Stomach (tissue), 8 donors: ENCODE measurements at regions not wholly inside any gene's neighbourhood (a gene's known extent, or its start where the extent isn't known, plus 50 kb on each side); places are given as distances from the start of the nearest gene placed in this dataset.

Experiments used
- DNase-seq, 2 donors: peaks; one replicate each; pipeline versions ENCODE4 v3.0.0 to v3.0.0-alpha.2; 2013 to 2019
- H3K27ac ChIP-seq, 5 donors: fragments of 200-600 bp in 4 of 5; sonication (generic) in 4 of 5; one replicate each; pipeline ENCODE4 v1.5.1; 2013 to 2019; ENCODE audit warnings: mild to moderate bottlenecking in 1 of 5, moderate library complexity in 1 of 5
- H3K27me3 ChIP-seq, 3 donors: fragments of 200-600 bp; sonication (generic); one replicate each; pipeline ENCODE4 v1.5.1; 2017 to 2019; ENCODE audit warnings: mixed run types in 1 of 3
- H3K36me3 ChIP-seq, 4 donors: fragments of 200-600 bp; sonication (generic); 1 replicate in 3 of 4; 2 replicates in 1 of 4; pipeline ENCODE4 v1.5.1; 2016 to 2019
- H3K4me1 ChIP-seq, 4 donors: fragments of 200-600 bp; sonication (generic); one replicate each; pipeline ENCODE4 v1.5.1; 2016 to 2019
- H3K4me3 ChIP-seq, 4 donors: fragments of 200-600 bp; sonication (generic) in 3 of 4; one replicate each; pipeline ENCODE4 v1.5.1; 2016 to 2019; ENCODE audit warnings: mild to moderate bottlenecking in 1 of 4
- H3K9me3 ChIP-seq, 4 donors: fragments of 200-600 bp; sonication (generic); one replicate each; pipeline ENCODE4 v1.5.1; 2016 to 2019
- CTCF ChIP-seq, 7 experiments: fragments of 450-650 bp in 4 of 7; fragments of 200-600 bp in 3 of 7; sonication (generic) in 3 of 7; IDR thresholded peaks; one replicate each; pipeline ENCODE4 v1.5.1; 2016 to 2019; ENCODE audit warnings: antibody characterized with exemption in 7 of 7, control low read depth in 2 of 7, mild to moderate bottlenecking in 1 of 7
- EP300 ChIP-seq: sonication (generic); formaldehyde crosslinking; IDR thresholded peaks from one replicate; pipeline ENCODE4 v1.6.1; 2017; ENCODE audit warnings: antibody characterized with exemption
- POLR2A ChIP-seq, 4 donors: fragments of 450-650 bp; IDR thresholded peaks; one replicate each; pipeline ENCODE4 v1.6.1; 2016; ENCODE audit warnings: antibody characterized with exemption in 4 of 4, control low read depth in 2 of 4, mild to moderate bottlenecking in 1 of 4, moderate library complexity in 1 of 4
- POLR2AphosphoS5 ChIP-seq, 3 donors: sonication (generic); formaldehyde crosslinking; IDR thresholded peaks; one replicate each; pipeline ENCODE4 v1.6.1; 2016; ENCODE audit warnings: antibody characterized with exemption in 3 of 3
- WGBS, 5 donors: extraction: QIAGEN DNeasy Blood & Tissue Kit in 3 of 5; methylation state at CpG; one replicate each; pipeline versions ENCODE4 v1.1.5 to v1.1.7; 2013 to 2018; 5-methylcytosine and 5-hydroxymethylcytosine counted together
- intact Hi-C: fragments of 100-400 bp; cut with DNase I; formaldehyde crosslinking; loops from one replicate; pipeline ENCODE4 v1.15.1; 2023; ENCODE audit warnings: low total_unique reads
- donor health status: healthy with polysubstance abuse.
- donor health status: Bipolar disorder and iron deficiency.
- donor health status: healthy.

GRCh38 chr3:102646557-102646956, 211.7 kb downstream of the ZPLD1 start:
- Histone ChIP-seq H3K4me1 (no peaks in the 10 kb centered on the region), H3K4me3 (no peak overlapping the region), H3K36me3 (no peaks in the 10 kb centered on the region), H3K27ac (no peak overlapping the region), H3K9me3 (no peaks in the 10 kb centered on the region), H3K27me3 (no peaks in the 10 kb centered on the region)
- no peak for DNase-seq
- 91 to 100% (median 94%) methylated on average over 2 of the region's 2 CpGs for WGBS, 5 donors
- intact Hi-C loops: no loop called here
- no peak for TF ChIP-seq CTCF (IDR thresholded peaks at IDR 0.05)
- TF ChIP-seq POLR2A (IDR thresholded peaks at IDR 0.05): no peak
- no peak for TF ChIP-seq EP300
- TF ChIP-seq POLR2AphosphoS5 (IDR thresholded peaks at IDR 0.05): no peak

- no peaks in the 10 kb centered on the region for H3K4me1 ChIP-seq
- H3K27ac ChIP-seq: no peak overlapping the region
- no peak for TF ChIP-seq POLR2A (IDR thresholded peaks at IDR 0.05)
- TF ChIP-seq EP300: no peak
- no peak for TF ChIP-seq POLR2AphosphoS5 (IDR thresholded peaks at IDR 0.05)
- no peak for TF ChIP-seq CTCF (IDR thresholded peaks at IDR 0.05)
- WGBS, 5 donors: 85 to 94% (median 88%) methylated on average over 3 of the region's 3 CpGs
- intact Hi-C loops: no loop called here
- H3K27me3 ChIP-seq: no peaks in the 10 kb centered on the region
- no peaks in the 10 kb centered on the region for H3K36me3 ChIP-seq
- no peak overlapping the region for H3K4me3 ChIP-seq
- no peaks in the 10 kb centered on the region for H3K9me3 ChIP-seq
- no peak for DNase-seq
Measured at GRCh38 chr3:102660653-102661052, 225.8 kb downstream of the ZPLD1 start.

- WGBS, 5 donors: 67 to 73% (median 69%) methylated on average over 5 of the region's 5 CpGs
- no peak for TF ChIP-seq EP300
- intact Hi-C loops: no loop called here
Measured at GRCh38 chr3:102661707-102662497, 227.1 kb downstream of the ZPLD1 start.

GRCh38 chr3:102662498-102662772, 227.6 kb downstream of the ZPLD1 start:
- TF ChIP-seq CTCF (IDR thresholded peaks at IDR 0.05): no peak
- no peak for TF ChIP-seq POLR2AphosphoS5 (IDR thresholded peaks at IDR 0.05)
- TF ChIP-seq EP300: no peak
- TF ChIP-seq POLR2A (IDR thresholded peaks at IDR 0.05): no peak
- no peaks in the 10 kb centered on the region for H3K4me1 ChIP-seq
- no peaks in the 10 kb centered on the region for H3K9me3 ChIP-seq
- H3K4me3 ChIP-seq: no peak overlapping the region
- no peak overlapping the region for H3K27ac ChIP-seq
- no peaks in the 10 kb centered on the region for H3K27me3 ChIP-seq
- no peaks in the 10 kb centered on the region for H3K36me3 ChIP-seq
- no peak for DNase-seq
- intact Hi-C loops: no loop called here

More at GRCh38 chr3:102661707-102662497, 227.1 kb downstream of the ZPLD1 start:
- H3K4me3 ChIP-seq: no peak overlapping the region
- no peak for DNase-seq
- H3K4me1 ChIP-seq: no peaks in the 10 kb centered on the region
- H3K9me3 ChIP-seq: no peaks in the 10 kb centered on the region
- no peaks in the 10 kb centered on the region for H3K36me3 ChIP-seq
- no peaks in the 10 kb centered on the region for H3K27me3 ChIP-seq
- H3K27ac ChIP-seq: no peak overlapping the region

- TF ChIP-seq EP300: no peak
- no peak for TF ChIP-seq POLR2AphosphoS5 (IDR thresholded peaks at IDR 0.05)
- TF ChIP-seq CTCF (IDR thresholded peaks at IDR 0.05): no peak
- TF ChIP-seq POLR2A (IDR thresholded peaks at IDR 0.05): no peak
- DNase-seq: no peak
- Histone ChIP-seq H3K4me3 (no peak overlapping the region), H3K9me3 (no peaks in the 10 kb centered on the region), H3K4me1 (no peaks in the 10 kb centered on the region), H3K27me3 (peaks cover 0 to 3% (median 0%) of the 10 kb centered on the region in 3 donors), H3K27ac (no peak overlapping the region), H3K36me3 (no peaks in the 10 kb centered on the region)
- WGBS, 5 donors: 90 to 96% (median 94%) methylated on average over 6 of the region's 6 CpGs
- intact Hi-C loops: no loop called here
Measured at GRCh38 chr3:102664126-102664525, 229.3 kb downstream of the ZPLD1 start.
